Hindlimb muscle (tissue), 1 donor: ENCODE measurements at regions not wholly inside any gene's neighbourhood (a gene's known extent, or its start where the extent isn't known, plus 50 kb on each side); places are given as distances from the start of the nearest gene placed in this dataset.
"Not testable (repeated sequence)": the region's sequence is repeated elsewhere in the genome, so short reads cannot be mapped to it uniquely, and the experiment has no call there.

Experiments used
- DNase-seq: peaks from one replicate; pipeline ENCODE4 v3.0.0-alpha.2; 2013

DNA sequence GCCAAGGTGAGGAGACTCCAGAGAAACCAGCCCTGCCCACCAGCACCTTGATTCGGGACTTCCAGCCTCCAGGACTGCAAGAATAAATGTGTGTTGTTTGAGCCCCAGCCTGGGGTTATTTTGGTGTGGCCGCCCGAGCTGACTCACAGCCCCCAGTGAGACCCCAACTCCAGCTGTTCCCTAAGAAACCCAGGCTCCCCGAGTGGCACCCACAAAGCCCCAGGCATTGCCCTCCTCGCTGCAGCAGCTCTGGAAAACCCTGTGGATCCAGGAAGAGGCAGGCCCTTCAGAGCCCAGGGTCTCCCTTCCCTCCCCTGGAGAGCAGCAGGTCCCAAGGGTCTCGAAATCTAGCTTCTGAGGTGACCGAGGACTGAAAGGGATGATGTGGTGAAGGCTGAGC lies 69.2 kb upstream of the PPP1R26 start:
- DNase-seq = no peak

- DNase-seq = no peak
Observed at GRCh38 chr9:135410831-135411473, 68.6 kb upstream of the PPP1R26 start.

GRCh38 chr9:135411605-135412004 lies 68.0 kb upstream of the PPP1R26 start:
- DNase-seq = not testable (repeated sequence)

GRCh38 chr9:135412315-135413085 lies 67.1 kb upstream of the PPP1R26 start:
- peak; percentile 76 for DNase-seq

DNA sequence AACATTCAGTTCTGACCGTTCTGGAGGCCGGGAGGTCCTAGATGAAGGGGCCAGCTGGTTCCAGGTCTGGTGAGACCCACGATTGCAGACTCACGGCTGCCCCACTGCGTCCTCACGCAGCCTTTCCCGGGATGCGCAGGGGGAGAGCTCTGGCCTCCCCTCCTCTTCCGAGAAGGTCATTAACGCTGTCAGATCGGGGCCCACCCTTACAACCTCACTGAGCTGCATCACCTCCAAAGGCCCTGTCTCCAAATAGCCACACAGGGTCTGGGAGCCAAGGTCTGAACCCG lies 66.6 kb upstream of the PPP1R26 start:
- DNase-seq = no peak

DNA sequence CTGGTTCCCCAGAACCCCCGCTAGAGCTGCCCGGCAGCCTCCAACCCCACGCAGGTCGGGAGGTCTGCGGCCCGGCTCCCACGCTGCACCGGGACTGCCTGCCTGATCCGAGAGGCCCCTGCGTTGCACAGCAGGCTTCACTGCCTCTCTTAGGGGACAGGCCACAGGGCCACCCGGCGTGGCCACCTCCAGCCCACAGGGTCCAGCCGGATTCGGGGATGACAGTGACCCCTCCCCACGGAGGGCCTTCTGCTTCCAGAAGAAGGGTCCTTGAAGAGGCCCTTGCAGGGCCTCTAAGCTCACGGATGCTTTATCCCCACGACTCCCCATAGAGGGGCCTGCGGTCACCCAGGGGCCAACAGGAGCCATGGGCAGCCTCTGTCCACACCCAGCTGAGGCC lies 66.1 kb upstream of the PPP1R26 start:
- no peak for DNase-seq

- DNase-seq = no peak
Observed at GRCh38 chr9:135414293-135414692, 65.3 kb upstream of the PPP1R26 start.

GRCh38 chr9:135415586-135415985 lies 64.0 kb upstream of the PPP1R26 start:
- no peak for DNase-seq

DNA sequence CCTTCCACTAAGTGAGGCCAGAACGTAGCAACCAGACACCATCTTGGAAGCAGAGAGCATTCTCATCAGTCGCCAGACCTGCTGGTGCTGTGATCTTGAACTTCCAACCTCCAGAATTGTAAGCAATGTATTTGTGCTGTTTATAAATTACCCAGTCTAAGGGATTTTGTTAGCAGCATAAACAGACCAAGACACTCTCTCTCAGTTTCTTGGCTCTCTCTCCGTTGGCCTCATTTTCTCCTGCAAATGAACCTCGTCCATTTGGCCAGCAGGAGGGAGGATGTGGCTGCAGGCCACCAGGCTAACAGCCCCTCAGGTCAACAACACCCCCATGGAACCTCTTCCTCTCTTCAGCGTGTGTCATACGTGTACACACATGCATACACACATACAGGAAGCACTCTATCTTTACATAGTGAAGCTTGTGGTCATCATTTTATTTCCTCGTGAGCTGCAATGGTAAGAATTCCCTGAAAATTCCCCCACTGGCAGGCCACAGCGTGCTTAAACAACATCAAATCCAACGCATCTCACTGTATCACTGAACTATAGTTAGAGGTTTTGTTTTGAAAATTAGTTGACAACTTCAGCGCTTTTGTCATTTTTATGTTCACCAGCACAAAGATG lies 62.8 kb upstream of the PPP1R26 start:
- DNase-seq = no peak

DNA sequence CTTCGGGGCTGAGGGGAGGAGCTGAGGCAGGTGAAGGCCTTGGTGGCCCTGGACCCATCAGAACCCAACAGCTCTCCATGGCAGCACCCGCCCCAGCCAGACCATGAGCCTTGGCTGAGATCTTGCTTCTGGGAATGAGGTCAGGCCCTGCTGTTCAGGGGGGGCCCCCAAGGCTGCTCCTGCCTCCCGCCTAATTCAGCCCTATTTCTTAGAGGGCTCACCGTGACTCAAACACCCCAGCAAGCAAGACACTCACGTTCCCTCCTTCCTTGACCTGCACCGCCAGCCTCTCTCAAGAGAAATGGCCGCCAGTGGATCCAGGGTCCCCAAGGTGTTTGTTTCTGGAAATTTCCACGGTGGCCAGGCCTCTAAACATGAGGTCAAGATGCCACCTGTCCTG lies 61.4 kb upstream of the PPP1R26 start:
- no peak for DNase-seq

- no peak for DNase-seq
Observed at GRCh38 chr9:135419106-135419505, 60.5 kb upstream of the PPP1R26 start.

DNA sequence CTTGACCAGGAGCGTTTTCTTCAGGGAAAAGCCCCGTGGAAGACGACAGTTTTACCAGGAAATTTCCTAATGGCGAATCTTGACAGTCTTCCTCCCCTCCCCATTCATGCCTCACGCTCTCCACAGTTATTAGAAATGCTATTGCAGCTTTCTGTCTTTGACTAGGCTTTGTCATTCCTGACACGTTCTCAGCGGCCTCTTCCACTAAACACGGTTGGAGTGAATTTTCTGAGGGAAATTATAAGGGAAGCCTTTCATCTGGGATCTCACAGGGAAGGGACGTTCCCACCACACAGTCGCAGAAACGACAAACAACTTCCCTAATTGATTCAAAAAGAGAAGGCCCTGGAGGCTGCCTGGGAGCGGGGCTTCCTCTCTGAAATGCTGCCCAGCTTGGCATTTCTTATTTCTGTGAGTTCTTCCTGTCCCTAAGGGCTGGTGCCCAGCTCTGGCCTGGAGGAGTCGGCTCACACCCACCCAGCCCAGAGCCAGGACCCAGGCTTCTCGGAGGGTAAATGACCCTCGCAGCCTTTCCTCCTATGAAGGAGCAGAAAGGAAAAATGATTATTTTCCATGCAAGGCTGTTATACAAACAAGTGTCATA lies 57.1 kb upstream of the PPP1R26 start:
- DNase-seq = no peak

DNA sequence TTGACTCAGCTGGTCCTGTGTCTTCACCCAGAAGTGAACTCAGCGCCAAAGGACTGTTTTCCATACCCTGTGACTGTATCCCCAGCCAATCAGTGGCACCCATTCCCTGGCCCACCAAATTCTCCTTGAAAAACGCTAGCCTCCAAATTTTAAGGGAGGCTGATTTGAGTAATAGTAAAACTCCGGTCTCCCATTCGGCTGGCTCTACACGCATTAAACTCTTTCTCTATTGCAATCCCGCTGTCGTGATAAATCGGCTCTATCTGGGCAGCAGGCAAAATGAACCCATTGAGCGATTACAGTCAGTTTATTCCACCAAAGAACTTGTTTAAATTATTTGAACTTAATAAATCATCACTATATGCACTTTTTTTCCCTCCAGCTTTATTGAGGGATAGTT lies 55.9 kb upstream of the PPP1R26 start:
- DNase-seq = no peak
